Brain microvascular endothelial cell (primary cell): ENCODE measurements at regions not wholly inside any gene's neighbourhood (a gene's known extent, or its start where the extent isn't known, plus 50 kb on each side); places are given as distances from the start of the nearest gene placed in this dataset.

Experiments used
- DNase-seq: peaks from one replicate; pipeline ENCODE4 v3.0.0-alpha.2; 2020
- H3K27ac ChIP-seq: fragments of 250-450 bp; sonication (Bioruptor Pico); 2 replicates; pipeline ENCODE4 v1.5.1; 2020; ENCODE audit warnings: mild to moderate bottlenecking, moderate library complexity
- H3K27me3 ChIP-seq: fragments of 250-450 bp; sonication (Bioruptor Pico); replicated peaks from 2 replicates; pipeline ENCODE4 v1.5.1; 2020; ENCODE audit warnings: mild to moderate bottlenecking
- H3K36me3 ChIP-seq: fragments of 250-450 bp; sonication (Bioruptor Pico); replicated peaks from 2 replicates; pipeline ENCODE4 v1.5.1; 2020; ENCODE audit warnings: mild to moderate bottlenecking
- H3K4me3 ChIP-seq: 2 replicates; pipeline ENCODE4 v1.5.1; 2011; ENCODE audit warnings: low read depth, mild to moderate bottlenecking, control low read depth, low read length, moderate library complexity
- CTCF ChIP-seq: IDR thresholded peaks from 2 replicates; pipeline ENCODE4 v1.5.1; 2011; ENCODE audit warnings: low read depth, mild to moderate bottlenecking, moderate library complexity, low read length, control low read depth, inconsistent platforms; ENCODE audit errors: missing control alignments
- in situ Hi-C: cut with HindIII; loops from 2 replicates; pipeline ENCODE4 v1.10.0; 2017; ENCODE audit warnings: low sequenced_read_pairs, low pct_ligation_motif_present

- Histone ChIP-seq H3K27me3 (no peaks in the 10 kb centered on the region), H3K4me3 (no peak overlapping the region), H3K36me3 (no peaks in the 10 kb centered on the region), H3K27ac (no peak overlapping the region)
- no peak for DNase-seq
- no peak for TF ChIP-seq CTCF
- in situ Hi-C loops = no loop called here
Observed at GRCh38 chr3:4008205-4008604, 209.0 kb downstream of the LRRN1 start.

GRCh38 chr3:4011166-4011565, 211.9 kb downstream of the LRRN1 start:
- Histone ChIP-seq H3K27me3 (no peaks in the 10 kb centered on the region), H3K27ac (no peak overlapping the region), H3K4me3 (no peak overlapping the region), H3K36me3 (no peaks in the 10 kb centered on the region)
- no peak for DNase-seq
- in situ Hi-C loops = no loop called here
- no peak for TF ChIP-seq CTCF

- DNase-seq = no peak
- no peak overlapping the region for H3K4me3 ChIP-seq
- TF ChIP-seq CTCF = no peak
- H3K27ac ChIP-seq = no peak overlapping the region
- H3K27me3 ChIP-seq = no peaks in the 10 kb centered on the region
- no peaks in the 10 kb centered on the region for H3K36me3 ChIP-seq
- in situ Hi-C loops = no loop called here
Observed at GRCh38 chr3:4015426-4015825, 216.2 kb downstream of the LRRN1 start.

- no peak for DNase-seq
- no peak overlapping the region for H3K4me3 ChIP-seq
- no peaks in the 10 kb centered on the region for H3K36me3 ChIP-seq
- no peak overlapping the region for H3K27ac ChIP-seq
- no peaks in the 10 kb centered on the region for H3K27me3 ChIP-seq
- in situ Hi-C loops = no loop called here
- no peak for TF ChIP-seq CTCF
Observed at GRCh38 chr3:4019501-4019900, 220.3 kb downstream of the LRRN1 start.

- no peak overlapping the region for H3K27ac ChIP-seq
- H3K27me3 ChIP-seq = no peaks in the 10 kb centered on the region
- no peak for DNase-seq
- in situ Hi-C loops = no loop called here
- no peak overlapping the region for H3K4me3 ChIP-seq
- no peaks in the 10 kb centered on the region for H3K36me3 ChIP-seq
- no peak for TF ChIP-seq CTCF
Observed at GRCh38 chr3:4021162-4021561, 221.9 kb downstream of the LRRN1 start.

- Histone ChIP-seq H3K27ac (no peak overlapping the region), H3K27me3 (no peaks in the 10 kb centered on the region), H3K36me3 (no peaks in the 10 kb centered on the region), H3K4me3 (no peak overlapping the region)
- DNase-seq = no peak
- TF ChIP-seq CTCF = no peak
- in situ Hi-C loops = no loop called here
Observed at GRCh38 chr3:4029135-4029534, 229.9 kb downstream of the LRRN1 start.
